C4-2B (cell line): ENCODE measurements at regions not wholly inside any gene's neighbourhood (a gene's known extent, or its start where the extent isn't known, plus 50 kb on each side); places are given as distances from the start of the nearest gene placed in this dataset.

Source experiments
- CTCF ChIP-seq: fragments of 450-650 bp; conservative IDR thresholded peaks from 2 replicates; pipeline ENCODE4 v1.5.1; 2017; ENCODE audit warnings: mild to moderate bottlenecking
- ZFX ChIP-seq: fragments of 450-650 bp; IDR thresholded peaks from 2 replicates; pipeline ENCODE4 v1.6.1; 2017

DNA sequence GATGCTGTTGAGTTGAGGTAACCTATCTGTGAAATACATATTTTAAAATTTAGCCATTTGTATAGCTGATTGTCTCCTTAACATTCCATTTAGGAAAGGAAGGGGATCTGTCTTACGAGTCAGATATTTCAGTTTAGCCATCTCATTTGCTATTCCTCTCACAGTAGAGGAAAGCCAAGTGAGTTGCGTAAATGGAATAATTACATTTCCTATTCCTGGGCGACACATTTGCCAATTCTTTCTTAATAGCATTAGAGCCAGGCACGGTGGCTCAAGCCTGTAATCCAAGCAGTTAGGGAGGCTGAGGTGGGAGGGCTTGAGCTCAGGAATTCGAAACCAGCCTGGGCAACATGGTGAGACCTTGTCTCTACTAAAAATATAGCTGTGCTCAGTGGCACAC lies 116.3 kb downstream of the TMX1 start:
- no peak for TF ChIP-seq CTCF
- TF ChIP-seq ZFX: no peak
